ENCODE measurements at regions not wholly inside any gene's neighbourhood (a gene's known extent, or its start where the extent isn't known, plus 50 kb on each side); places are given as distances from the start of the nearest gene placed in this dataset.

DNA sequence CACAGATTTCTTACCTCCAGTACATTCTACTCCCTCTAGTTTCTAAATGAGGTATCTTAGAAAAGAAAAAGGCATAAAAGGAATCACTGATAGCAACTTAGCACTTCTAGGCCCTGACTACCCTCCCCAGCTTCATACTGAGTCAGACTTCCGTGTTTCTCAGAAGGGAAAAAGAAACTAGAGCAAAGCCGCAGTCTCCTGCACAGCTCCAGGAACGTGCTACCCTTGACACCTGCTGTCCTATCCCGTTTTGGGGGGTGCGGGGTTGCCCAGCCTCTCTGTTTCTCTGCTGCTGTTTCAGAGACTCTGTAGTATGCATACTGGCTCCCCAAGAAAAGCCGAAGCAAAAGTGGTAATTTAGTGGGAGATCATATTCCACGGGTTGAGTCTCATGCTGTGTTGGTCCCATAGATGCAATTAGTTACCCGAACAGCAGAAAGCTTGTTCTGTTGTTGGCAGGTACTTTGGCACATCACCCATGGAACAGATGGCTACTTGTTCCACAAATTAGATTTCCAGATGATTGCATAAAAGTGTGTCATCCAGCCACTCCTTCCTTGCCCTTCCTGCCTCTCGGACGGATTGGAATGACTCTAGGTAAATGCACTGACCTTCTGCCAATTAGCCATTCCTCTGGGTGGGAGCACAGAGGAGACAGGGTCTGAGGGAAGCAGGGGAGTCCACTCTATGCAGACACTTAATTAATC, 438.1 kb downstream of the FUT8 start:
- no peak overlapping the region for H2AFZ ChIP-seq (ENCODE audit: low read depth, low read length, severe bottlenecking)

DNA sequence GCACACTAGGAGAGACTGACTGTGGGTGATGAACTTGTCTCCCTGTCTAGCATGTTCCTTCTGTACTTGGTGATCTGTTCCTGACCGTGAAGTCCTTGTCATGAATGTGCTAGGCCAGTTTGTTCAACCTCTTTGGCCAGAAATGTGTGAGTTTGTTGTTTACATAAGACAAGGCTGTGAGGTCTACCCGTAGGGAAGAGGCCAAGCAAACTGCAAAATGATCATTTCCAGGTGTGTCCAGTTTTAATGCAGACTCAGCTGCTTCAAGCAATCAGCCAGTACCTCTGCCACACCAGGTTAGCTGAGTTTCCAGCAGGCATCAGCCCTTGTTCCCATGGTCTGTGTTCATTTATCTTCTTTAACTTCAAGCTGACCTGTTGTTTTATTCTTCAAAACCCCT, 440.2 kb downstream of the FUT8 start:
- Histone ChIP-seq H3K9me3 (ENCODE audit: insufficient read depth, low read length) (no peaks in the 10 kb centered on the region), H3K27ac (ENCODE audit: low read depth, low read length) (no peak overlapping the region)
- TF ChIP-seq EZH2phosphoT487 (conservative IDR thresholded peaks at IDR 0.05; ENCODE audit: low read length): no peak
- TF ChIP-seq, protein P1, sequence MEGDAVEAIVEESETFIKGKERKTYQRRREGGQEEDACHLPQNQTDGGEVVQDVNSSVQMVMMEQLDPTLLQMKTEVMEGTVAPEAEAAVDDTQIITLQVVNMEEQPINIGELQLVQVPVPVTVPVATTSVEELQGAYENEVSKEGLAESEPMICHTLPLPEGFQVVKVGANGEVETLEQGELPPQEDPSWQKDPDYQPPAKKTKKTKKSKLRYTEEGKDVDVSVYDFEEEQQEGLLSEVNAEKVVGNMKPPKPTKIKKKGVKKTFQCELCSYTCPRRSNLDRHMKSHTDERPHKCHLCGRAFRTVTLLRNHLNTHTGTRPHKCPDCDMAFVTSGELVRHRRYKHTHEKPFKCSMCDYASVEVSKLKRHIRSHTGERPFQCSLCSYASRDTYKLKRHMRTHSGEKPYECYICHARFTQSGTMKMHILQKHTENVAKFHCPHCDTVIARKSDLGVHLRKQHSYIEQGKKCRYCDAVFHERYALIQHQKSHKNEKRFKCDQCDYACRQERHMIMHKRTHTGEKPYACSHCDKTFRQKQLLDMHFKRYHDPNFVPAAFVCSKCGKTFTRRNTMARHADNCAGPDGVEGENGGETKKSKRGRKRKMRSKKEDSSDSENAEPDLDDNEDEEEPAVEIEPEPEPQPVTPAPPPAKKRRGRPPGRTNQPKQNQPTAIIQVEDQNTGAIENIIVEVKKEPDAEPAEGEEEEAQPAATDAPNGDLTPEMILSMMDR (IDR thresholded peaks at IDR 0.05; ENCODE audit: insufficient read depth, low read length, poor library complexity, severe bottlenecking): no peak

More for the DNA sequence above, 438.1 kb downstream of the FUT8 start:
- no peaks in the 10 kb centered on the region for H3K9me3 ChIP-seq (ENCODE audit: insufficient read depth, low read length)
- no peak overlapping the region for H3K4me3 ChIP-seq (ENCODE audit: insufficient read depth, low read length, poor library complexity, severe bottlenecking)
- H3K27ac ChIP-seq (ENCODE audit: low read depth, low read length): no peak overlapping the region
- H4K20me1 ChIP-seq (ENCODE audit: low read depth, low read length): no peaks in the 10 kb centered on the region
- no peaks in the 10 kb centered on the region for H3K27me3 ChIP-seq (ENCODE audit: low read length)
- no peaks in the 10 kb centered on the region for H3K79me2 ChIP-seq (ENCODE audit: insufficient read depth, low read length)
- H3K9me2 ChIP-seq (replicated peaks; ENCODE audit: insufficient read depth, low read length): no peaks in the 10 kb centered on the region
- H3F3A ChIP-seq (ENCODE audit: insufficient read depth): no peaks in the 10 kb centered on the region
- no peaks in the 10 kb centered on the region for H3K36me3 ChIP-seq (ENCODE audit: low read length)
- H3K9ac ChIP-seq (ENCODE audit: low read length): no peak overlapping the region
- TF ChIP-seq, protein P1 (IDR thresholded peaks at IDR 0.05; ENCODE audit: insufficient read depth, low read length, poor library complexity, severe bottlenecking): no peak
- TF ChIP-seq EZH2phosphoT487 (conservative IDR thresholded peaks at IDR 0.05; ENCODE audit: low read length): no peak
- no peak overlapping the region for H3K4me2 ChIP-seq (ENCODE audit: low read depth, low read length, poor library complexity, severe bottlenecking)

DNA sequence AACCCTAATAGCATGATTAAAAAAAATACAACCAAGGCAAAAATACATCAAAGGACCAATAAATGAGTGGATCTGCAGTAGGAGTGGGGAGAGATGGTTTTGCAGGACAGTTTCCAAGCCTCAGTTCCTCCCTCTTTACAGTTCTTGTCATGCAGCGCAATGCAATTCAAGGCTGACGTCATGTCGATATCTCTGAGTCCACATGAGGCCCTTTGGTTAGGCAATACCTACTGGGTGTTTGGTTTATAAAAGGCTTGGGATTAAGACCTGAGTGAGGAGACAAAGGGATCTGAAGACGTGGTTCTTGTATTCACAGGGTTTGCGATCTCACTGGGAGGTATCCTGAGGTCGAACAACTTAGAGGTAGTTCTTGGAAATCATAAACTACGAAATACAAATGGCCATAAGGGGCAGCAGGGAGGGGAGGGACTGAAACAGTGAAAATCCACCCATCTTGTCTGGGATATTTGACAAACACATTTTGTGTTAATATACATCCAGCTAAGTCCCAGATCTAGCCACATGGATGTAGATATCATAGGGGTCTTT, 441.0 kb downstream of the FUT8 start:
- no peak overlapping the region for H3K4me3 ChIP-seq (ENCODE audit: insufficient read depth, low read length, poor library complexity, severe bottlenecking)
- no peak overlapping the region for H3K4me2 ChIP-seq (ENCODE audit: low read depth, low read length, poor library complexity, severe bottlenecking)
- no peaks in the 10 kb centered on the region for H3K9me3 ChIP-seq (ENCODE audit: insufficient read depth, low read length)
- no peaks in the 10 kb centered on the region for H3K9me2 ChIP-seq (replicated peaks; ENCODE audit: insufficient read depth, low read length)
- H3K79me2 ChIP-seq (ENCODE audit: insufficient read depth, low read length): no peaks in the 10 kb centered on the region
- no peaks in the 10 kb centered on the region for H4K20me1 ChIP-seq (ENCODE audit: low read depth, low read length)
- no peak overlapping the region for H3K9ac ChIP-seq (ENCODE audit: low read length)
- no peak for TF ChIP-seq EZH2phosphoT487 (conservative IDR thresholded peaks at IDR 0.05; ENCODE audit: low read length)
- TF ChIP-seq, protein P1 (IDR thresholded peaks at IDR 0.05; ENCODE audit: insufficient read depth, low read length, poor library complexity, severe bottlenecking): no peak
- H3K27me3 ChIP-seq (ENCODE audit: low read length): no peaks in the 10 kb centered on the region
- H2AFZ ChIP-seq (ENCODE audit: low read depth, low read length, severe bottlenecking): no peak overlapping the region
- no peaks in the 10 kb centered on the region for H3F3A ChIP-seq (ENCODE audit: insufficient read depth)
- H3K36me3 ChIP-seq (ENCODE audit: low read length): no peaks in the 10 kb centered on the region
- H3K27ac ChIP-seq (ENCODE audit: low read depth, low read length): no peak overlapping the region

More for the DNA sequence above, 440.2 kb downstream of the FUT8 start:
- no peaks in the 10 kb centered on the region for H3F3A ChIP-seq (ENCODE audit: insufficient read depth)
- H4K20me1 ChIP-seq (ENCODE audit: low read depth, low read length): no peaks in the 10 kb centered on the region
- H2AFZ ChIP-seq (ENCODE audit: low read depth, low read length, severe bottlenecking): no peak overlapping the region
- no peaks in the 10 kb centered on the region for H3K36me3 ChIP-seq (ENCODE audit: low read length)
- H3K27me3 ChIP-seq (ENCODE audit: low read length): no peaks in the 10 kb centered on the region
- H3K79me2 ChIP-seq (ENCODE audit: insufficient read depth, low read length): no peaks in the 10 kb centered on the region
- no peaks in the 10 kb centered on the region for H3K9me2 ChIP-seq (replicated peaks; ENCODE audit: insufficient read depth, low read length)
- H3K4me2 ChIP-seq (ENCODE audit: low read depth, low read length, poor library complexity, severe bottlenecking): no peak overlapping the region
- H3K9ac ChIP-seq (ENCODE audit: low read length): no peak overlapping the region
- H3K4me3 ChIP-seq (ENCODE audit: insufficient read depth, low read length, poor library complexity, severe bottlenecking): no peak overlapping the region

Data from SU-DHL-6 (cell line).